ENCODE measurements at regions not wholly inside any gene's neighbourhood (a gene's known extent, or its start where the extent isn't known, plus 50 kb on each side); places are given as distances from the start of the nearest gene placed in this dataset.
"Not testable (repeated sequence)": the region's sequence is repeated elsewhere in the genome, so short reads cannot be mapped to it uniquely, and the experiment has no call there.

- DNase-seq = no peak
Measured at GRCh38 chr15:59764775-59765174, 75.7 kb upstream of the BNIP2 start.

GRCh38 chr15:59762558-59762957, 73.4 kb upstream of the BNIP2 start:
- DNase-seq = no peak

GRCh38 chr15:59760256-59760655, 71.1 kb upstream of the BNIP2 start:
- DNase-seq = not testable (repeated sequence)

GRCh38 chr15:59751552-59752413, 62.7 kb upstream of the BNIP2 start:
- no peak for DNase-seq

GRCh38 chr15:59746777-59747176, 57.7 kb upstream of the BNIP2 start:
- no peak for DNase-seq

GRCh38 chr15:59741274-59741906, 52.3 kb upstream of the BNIP2 start:
- peak; percentile 24 for DNase-seq

- no peak for DNase-seq
Measured at GRCh38 chr15:59739557-59740186, 50.6 kb upstream of the BNIP2 start.

All from midbrain (tissue), 1 donor.